RPMI8226 (cell line): ENCODE measurements at regions not wholly inside any gene's neighbourhood (a gene's known extent, or its start where the extent isn't known, plus 50 kb on each side); places are given as distances from the start of the nearest gene placed in this dataset.

Experiments
- DNase-seq: peaks from one replicate; pipeline ENCODE4 v3.0.0-alpha.2; 2015

GRCh38 chr20:50314678-50315335, 124.2 kb downstream of the CEBPB start:
- no peak for DNase-seq

- DNase-seq = no peak
These were observed 125.2 kb downstream of the CEBPB start for GRCh38 chr20:50315586-50316551.

- no peak for DNase-seq
These were observed 126.5 kb downstream of the CEBPB start for GRCh38 chr20:50317116-50317515.

GRCh38 chr20:50317609-50318008, 127.0 kb downstream of the CEBPB start:
- DNase-seq = no peak

GRCh38 chr20:50318710-50319109, 128.1 kb downstream of the CEBPB start:
- DNase-seq = no peak

- DNase-seq = no peak
These were observed 129.6 kb downstream of the CEBPB start for GRCh38 chr20:50320005-50320900.

- DNase-seq = no peak
These were observed 130.5 kb downstream of the CEBPB start for GRCh38 chr20:50320901-50321796.

- DNase-seq = no peak
These were observed 131.3 kb downstream of the CEBPB start for GRCh38 chr20:50321797-50322480.

GRCh38 chr20:50322703-50323131, 132.1 kb downstream of the CEBPB start:
- DNase-seq = no peak

GRCh38 chr20:50323209-50323608, 132.6 kb downstream of the CEBPB start:
- no peak for DNase-seq

GRCh38 chr20:50323777-50324775, 133.4 kb downstream of the CEBPB start:
- DNase-seq = no peak

GRCh38 chr20:50325215-50325614, 134.6 kb downstream of the CEBPB start:
- no peak for DNase-seq

- no peak for DNase-seq
These were observed 135.0 kb downstream of the CEBPB start for GRCh38 chr20:50325651-50326050.

GRCh38 chr20:50327666-50328065, 137.0 kb downstream of the CEBPB start:
- no peak for DNase-seq

GRCh38 chr20:50328222-50328979, 137.8 kb downstream of the CEBPB start:
- DNase-seq = no peak

GRCh38 chr20:50328996-50329898, 138.6 kb downstream of the CEBPB start:
- no peak for DNase-seq

GRCh38 chr20:50329981-50330503, 139.4 kb downstream of the CEBPB start:
- DNase-seq = no peak
